Endothelial cell of umbilical vein (primary cell): ENCODE measurements at regions not wholly inside any gene's neighbourhood (a gene's known extent, or its start where the extent isn't known, plus 50 kb on each side); places are given as distances from the start of the nearest gene placed in this dataset. TPM values are rescaled to one million over a fixed set of nuclear protein-coding genes. Genes with fewer than 3 reads are reported as not detected.

ENCODE experiments used
- BruUV-seq: library from RNA; stranded (reverse); fragments of 400-500 nt; replicated peaks from 2 replicates; lab custom pipeline; 2021; lab: Mats Ljungman, UMichigan
- CTCF ChIA-PET: fragments of 300-600, 350-600 bp; sonication (Branson Sonifier 250); formaldehyde crosslinking; loops from one replicate; lab custom pipeline; 2021; ENCODE audit warnings: antibody characterized with exemption, inconsistent platforms; lab: Charles Lee
- POLR2A ChIA-PET: fragments of 300-600, 350-600 bp; sonication (Branson Sonifier 250); formaldehyde crosslinking; loops from one replicate; lab custom pipeline; 2021; ENCODE audit warnings: antibody characterized with exemption, inconsistent platforms; lab: Charles Lee
- DNase-seq: peaks from one replicate; pipeline ENCODE4 v3.0.0-alpha.2; 2011; ENCODE audit warnings: low read depth, low spot score
- FAIRE-seq: peaks from 2 replicates; lab custom pipeline; 2011; peaks lifted over from hg19 to GRCh38; lab: Jason Lieb, UNC
- H2AFZ ChIP-seq: 2 replicates; pipeline ENCODE4 v1.6.0; 2012; ENCODE audit warnings: low read depth, low read length, control low read depth, inconsistent platforms
- H3K27ac ChIP-seq: 2 replicates; pipeline ENCODE4 v1.5.1; 2011; ENCODE audit warnings: low read depth, mild to moderate bottlenecking, control low read depth, low read length, moderate library complexity; ENCODE audit not compliant: insufficient read depth
- H3K27me3 ChIP-seq, 2 experiments: 2 replicates each; pipeline versions ENCODE4 v1.6.0 to v1.6.1; 2011; ENCODE audit warnings: low read length in 2 of 2, mixed read lengths in 1 of 2; ENCODE audit not compliant: control insufficient read depth in 2 of 2, insufficient read depth in 2 of 2
- H3K36me3 ChIP-seq, 2 experiments: 2 replicates in 1 of 2; 3 replicates in 1 of 2; pipeline ENCODE4 v1.5.1; 2011; ENCODE audit warnings: low read length in 2 of 2, mild to moderate bottlenecking in 1 of 2, moderate library complexity in 1 of 2; ENCODE audit not compliant: control insufficient read depth in 2 of 2, insufficient read depth in 2 of 2; ENCODE audit errors: extremely low read depth in 1 of 2
- H3K4me1 ChIP-seq: 3 replicates; pipeline ENCODE4 v1.5.1; 2011; ENCODE audit warnings: mild to moderate bottlenecking, low read length; ENCODE audit not compliant: control insufficient read depth, insufficient read depth; ENCODE audit errors: extremely low read depth
- H3K4me2 ChIP-seq: 2 replicates; pipeline ENCODE4 v1.6.1; 2011; ENCODE audit warnings: low read length, control low read depth, mixed read lengths; ENCODE audit not compliant: insufficient read depth
- H3K4me3 ChIP-seq, 3 experiments: fragments of 200-600 bp in 1 of 3; sonication (generic), shearing (Covaris generic) in 1 of 3; replicated peaks in 1 of 3; 2 replicates each; pipeline ENCODE4 v1.5.1; 2011 to 2016; ENCODE audit warnings: control low read depth in 3 of 3, low read length in 3 of 3, mild to moderate bottlenecking in 2 of 3, inconsistent platforms in 1 of 3, low read depth in 1 of 3, moderate library complexity in 1 of 3; ENCODE audit not compliant: insufficient read depth in 1 of 3
- H3K79me2 ChIP-seq: 2 replicates; pipeline ENCODE4 v1.6.0; 2012; ENCODE audit warnings: low read length, inconsistent platforms; ENCODE audit not compliant: control insufficient read depth, insufficient read depth
- H3K9ac ChIP-seq: replicated peaks from 2 replicates; pipeline ENCODE3; 2011; ENCODE audit warnings: low read length, control low read depth; ENCODE audit not compliant: insufficient read depth; ENCODE audit errors: extremely low read depth
- H3K9me1 ChIP-seq: replicated peaks from 3 replicates; pipeline ENCODE4 v1.6.0; 2011; ENCODE audit warnings: mild to moderate bottlenecking, low read length; ENCODE audit not compliant: control insufficient read depth, insufficient read depth; ENCODE audit errors: extremely low read depth
- H3K9me3 ChIP-seq: replicated peaks from 2 replicates; pipeline ENCODE4 v1.5.1; 2012; ENCODE audit warnings: low read length, inconsistent platforms; ENCODE audit not compliant: control insufficient read depth, insufficient read depth
- H4K20me1 ChIP-seq: replicated peaks from 2 replicates; pipeline ENCODE3; 2011; ENCODE audit warnings: mild to moderate bottlenecking, low read length; ENCODE audit not compliant: control insufficient read depth, insufficient read depth; ENCODE audit errors: extremely low read depth
- EZH2 ChIP-seq: IDR thresholded peaks from 2 replicates; pipeline ENCODE4 v1.6.1; 2012; ENCODE audit warnings: borderline replicate concordance, low read depth, mild to moderate bottlenecking, moderate library complexity, low read length, inconsistent platforms; ENCODE audit not compliant: severe bottlenecking
- FOS ChIP-seq: IDR thresholded peaks from 2 replicates; pipeline ENCODE4 v1.6.1; 2011; ENCODE audit warnings: mild to moderate bottlenecking, low read length, moderate library complexity, borderline replicate concordance; ENCODE audit not compliant: insufficient read depth
- GATA2 ChIP-seq: IDR thresholded peaks from 2 replicates; pipeline ENCODE4 v1.7.0; 2011; ENCODE audit warnings: low read depth, mild to moderate bottlenecking, moderate library complexity, mixed read lengths, low read length; ENCODE audit not compliant: insufficient read length, insufficient read depth
- JUN ChIP-seq: IDR thresholded peaks from 2 replicates; pipeline ENCODE4 v1.6.1; 2011; ENCODE audit warnings: borderline replicate concordance, low read depth; ENCODE audit not compliant: insufficient read length, insufficient read depth
- MYC ChIP-seq: IDR thresholded peaks from one replicate; pipeline ENCODE4 v1.6.1; 2011; ENCODE audit warnings: mild to moderate bottlenecking, low read depth, low read length
- dilution Hi-C: fragments of 300-500 bp; cut with MboI; formaldehyde crosslinking; loops from one replicate; pipeline ENCODE4 v1.15.0; 2019; ENCODE audit warnings: low sequenced_read_pairs; ENCODE audit not compliant: extremely low pct_ligation_motif_present
- intact Hi-C: fragments of 100-400 bp; cut with micrococcal nuclease; formaldehyde crosslinking; loops from one replicate; pipeline ENCODE4 v1.10.0; 2022
- small RNA-seq: library from RNA; depleted of rRNA; stranded (forward); fragments of <200 nt; gene quantifications from one replicate; pipeline ENCODE3, GENCODE V24; 2012; ENCODE audit warnings: low replicate concordance, low read depth; ENCODE audit not compliant: insufficient read depth, insufficient read length
- TF ChIP-seq, protein P1 (sequence below): IDR thresholded peaks from 2 replicates; pipeline ENCODE4 v1.6.1; 2011; ENCODE audit not compliant: insufficient read depth, insufficient read length
- TF ChIP-seq, protein P2 (sequence below), 2 donors: IDR thresholded peaks; 1 replicate in 1 of 2; 2 replicates in 1 of 2; pipeline ENCODE4 v1.5.1; 2011; ENCODE audit warnings: low read length in 2 of 2, mild to moderate bottlenecking in 2 of 2, moderate library complexity in 2 of 2, control low read depth in 1 of 2, inconsistent platforms in 1 of 2, low read depth in 1 of 2; ENCODE audit not compliant: insufficient read depth in 1 of 2; ENCODE audit errors: extremely low read depth in 1 of 2

DNA sequence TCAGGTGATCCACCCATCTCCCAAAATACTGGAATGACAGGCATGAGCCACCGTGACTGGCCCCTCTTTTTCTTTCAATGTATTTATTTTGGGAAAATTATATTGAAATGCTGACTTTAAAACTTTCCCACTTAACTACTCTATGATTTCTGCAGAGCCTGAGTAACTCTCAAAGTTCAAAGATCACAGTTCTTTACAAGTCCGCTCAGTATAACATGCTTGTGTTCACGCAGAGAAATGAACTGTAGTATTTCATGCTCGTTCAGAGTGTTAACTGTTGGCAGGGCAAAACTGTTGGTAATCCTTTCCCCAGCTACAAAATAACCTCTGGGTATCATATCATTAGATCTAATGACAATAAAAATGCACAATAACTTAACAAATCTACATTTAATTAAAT is 50.7 kb upstream of the ADAMTS20 start:
- FAIRE-seq, result no peak
- BruUV-seq, result no TSS peak
- Histone ChIP-seq H2AFZ (no peak overlapping the region), H3K9ac (no peak overlapping the region), H3K4me1 (no peaks in the 10 kb centered on the region), H3K4me3 (no peak overlapping the region), H3K79me2 (no peaks in the 10 kb centered on the region), H3K36me3 (no peaks in the 10 kb centered on the region), H3K27ac (no peak overlapping the region), H3K27me3 (no peaks in the 10 kb centered on the region), H3K9me3 (no peaks in the 10 kb centered on the region), H3K9me1 (no peaks in the 10 kb centered on the region), H3K4me2 (no peak overlapping the region), H4K20me1 (no peaks in the 10 kb centered on the region)
- intact Hi-C loops, result no loop called here
- dilution Hi-C loops, result no loop called here
- ChIA-PET CTCF (no interaction called here), POLR2A (no interaction called here)
- no peak for DNase-seq
- no peak for TF ChIP-seq JUN
- no peak for TF ChIP-seq FOS
- no peak for TF ChIP-seq EZH2
- TF ChIP-seq, protein P1, sequence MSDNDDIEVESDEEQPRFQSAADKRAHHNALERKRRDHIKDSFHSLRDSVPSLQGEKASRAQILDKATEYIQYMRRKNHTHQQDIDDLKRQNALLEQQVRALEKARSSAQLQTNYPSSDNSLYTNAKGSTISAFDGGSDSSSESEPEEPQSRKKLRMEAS, result no peak
- no peak for TF ChIP-seq GATA2
- TF ChIP-seq, protein P2, sequence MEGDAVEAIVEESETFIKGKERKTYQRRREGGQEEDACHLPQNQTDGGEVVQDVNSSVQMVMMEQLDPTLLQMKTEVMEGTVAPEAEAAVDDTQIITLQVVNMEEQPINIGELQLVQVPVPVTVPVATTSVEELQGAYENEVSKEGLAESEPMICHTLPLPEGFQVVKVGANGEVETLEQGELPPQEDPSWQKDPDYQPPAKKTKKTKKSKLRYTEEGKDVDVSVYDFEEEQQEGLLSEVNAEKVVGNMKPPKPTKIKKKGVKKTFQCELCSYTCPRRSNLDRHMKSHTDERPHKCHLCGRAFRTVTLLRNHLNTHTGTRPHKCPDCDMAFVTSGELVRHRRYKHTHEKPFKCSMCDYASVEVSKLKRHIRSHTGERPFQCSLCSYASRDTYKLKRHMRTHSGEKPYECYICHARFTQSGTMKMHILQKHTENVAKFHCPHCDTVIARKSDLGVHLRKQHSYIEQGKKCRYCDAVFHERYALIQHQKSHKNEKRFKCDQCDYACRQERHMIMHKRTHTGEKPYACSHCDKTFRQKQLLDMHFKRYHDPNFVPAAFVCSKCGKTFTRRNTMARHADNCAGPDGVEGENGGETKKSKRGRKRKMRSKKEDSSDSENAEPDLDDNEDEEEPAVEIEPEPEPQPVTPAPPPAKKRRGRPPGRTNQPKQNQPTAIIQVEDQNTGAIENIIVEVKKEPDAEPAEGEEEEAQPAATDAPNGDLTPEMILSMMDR (IDR thresholded peaks at IDR 0.05; ENCODE audit: extremely low read depth in 1 of 2, insufficient read depth in 1 of 2, low read depth in 1 of 2, low read length in 2 of 2), result no peak
- TF ChIP-seq MYC, result no peak

Small RNA genes lying in the stretch of these regions (small RNA-seq; reads per million reads assigned to genes)
- not detected for gene AC090525.3
